AG09309 (cell line): ENCODE measurements at regions not wholly inside any gene's neighbourhood (a gene's known extent, or its start where the extent isn't known, plus 50 kb on each side); places are given as distances from the start of the nearest gene placed in this dataset.

Experiments
- DNase-seq: peaks from one replicate; pipeline ENCODE4 v3.0.0-alpha.2; 2010; ENCODE audit warnings: low read depth
- H3K4me3 ChIP-seq: 2 replicates; pipeline ENCODE4 v1.5.1; 2011; ENCODE audit warnings: mild to moderate bottlenecking, low read depth, low read length, moderate library complexity; ENCODE audit not compliant: control insufficient read depth
- TF ChIP-seq, protein P1 (sequence below): IDR thresholded peaks from 2 replicates; pipeline ENCODE4 v1.5.1; 2011; ENCODE audit warnings: mild to moderate bottlenecking, low read depth, low read length, inconsistent platforms; ENCODE audit not compliant: insufficient read depth, control insufficient read depth; ENCODE audit errors: missing control alignments

GRCh38 chr10:78757344-78757925, 311.3 kb upstream of the ZMIZ1 start:
- H3K4me3 ChIP-seq = no peak overlapping the region
- DNase-seq = peak; percentile 56
- TF ChIP-seq, protein P1, sequence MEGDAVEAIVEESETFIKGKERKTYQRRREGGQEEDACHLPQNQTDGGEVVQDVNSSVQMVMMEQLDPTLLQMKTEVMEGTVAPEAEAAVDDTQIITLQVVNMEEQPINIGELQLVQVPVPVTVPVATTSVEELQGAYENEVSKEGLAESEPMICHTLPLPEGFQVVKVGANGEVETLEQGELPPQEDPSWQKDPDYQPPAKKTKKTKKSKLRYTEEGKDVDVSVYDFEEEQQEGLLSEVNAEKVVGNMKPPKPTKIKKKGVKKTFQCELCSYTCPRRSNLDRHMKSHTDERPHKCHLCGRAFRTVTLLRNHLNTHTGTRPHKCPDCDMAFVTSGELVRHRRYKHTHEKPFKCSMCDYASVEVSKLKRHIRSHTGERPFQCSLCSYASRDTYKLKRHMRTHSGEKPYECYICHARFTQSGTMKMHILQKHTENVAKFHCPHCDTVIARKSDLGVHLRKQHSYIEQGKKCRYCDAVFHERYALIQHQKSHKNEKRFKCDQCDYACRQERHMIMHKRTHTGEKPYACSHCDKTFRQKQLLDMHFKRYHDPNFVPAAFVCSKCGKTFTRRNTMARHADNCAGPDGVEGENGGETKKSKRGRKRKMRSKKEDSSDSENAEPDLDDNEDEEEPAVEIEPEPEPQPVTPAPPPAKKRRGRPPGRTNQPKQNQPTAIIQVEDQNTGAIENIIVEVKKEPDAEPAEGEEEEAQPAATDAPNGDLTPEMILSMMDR = no peak

DNA sequence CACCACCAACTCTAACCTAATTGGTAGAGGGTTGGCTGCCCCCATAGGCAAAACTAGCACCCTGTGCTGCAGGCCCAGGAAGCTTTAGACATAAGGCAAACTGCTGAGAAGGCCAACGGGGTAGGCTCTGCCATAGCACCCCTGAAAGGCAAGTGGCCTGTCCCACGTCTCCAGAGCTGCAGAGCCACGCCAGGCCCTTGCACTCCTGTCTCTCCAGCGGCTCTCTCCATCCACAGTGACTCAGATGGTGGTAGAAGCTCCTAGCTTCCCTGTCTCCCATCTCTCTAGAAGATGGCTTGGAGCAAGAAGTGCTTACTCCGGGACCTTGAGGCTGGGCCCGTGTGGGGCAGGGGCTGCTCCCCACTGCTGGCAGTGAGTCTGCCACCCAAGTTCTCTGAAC, 310.6 kb upstream of the ZMIZ1 start:
- DNase-seq = no peak
- H3K4me3 ChIP-seq = no peak overlapping the region
- TF ChIP-seq, protein P1 = no peak

GRCh38 chr10:78759456-78760120, 309.2 kb upstream of the ZMIZ1 start:
- TF ChIP-seq, protein P1 = no peak
- DNase-seq = no peak
- no peak overlapping the region for H3K4me3 ChIP-seq

DNA sequence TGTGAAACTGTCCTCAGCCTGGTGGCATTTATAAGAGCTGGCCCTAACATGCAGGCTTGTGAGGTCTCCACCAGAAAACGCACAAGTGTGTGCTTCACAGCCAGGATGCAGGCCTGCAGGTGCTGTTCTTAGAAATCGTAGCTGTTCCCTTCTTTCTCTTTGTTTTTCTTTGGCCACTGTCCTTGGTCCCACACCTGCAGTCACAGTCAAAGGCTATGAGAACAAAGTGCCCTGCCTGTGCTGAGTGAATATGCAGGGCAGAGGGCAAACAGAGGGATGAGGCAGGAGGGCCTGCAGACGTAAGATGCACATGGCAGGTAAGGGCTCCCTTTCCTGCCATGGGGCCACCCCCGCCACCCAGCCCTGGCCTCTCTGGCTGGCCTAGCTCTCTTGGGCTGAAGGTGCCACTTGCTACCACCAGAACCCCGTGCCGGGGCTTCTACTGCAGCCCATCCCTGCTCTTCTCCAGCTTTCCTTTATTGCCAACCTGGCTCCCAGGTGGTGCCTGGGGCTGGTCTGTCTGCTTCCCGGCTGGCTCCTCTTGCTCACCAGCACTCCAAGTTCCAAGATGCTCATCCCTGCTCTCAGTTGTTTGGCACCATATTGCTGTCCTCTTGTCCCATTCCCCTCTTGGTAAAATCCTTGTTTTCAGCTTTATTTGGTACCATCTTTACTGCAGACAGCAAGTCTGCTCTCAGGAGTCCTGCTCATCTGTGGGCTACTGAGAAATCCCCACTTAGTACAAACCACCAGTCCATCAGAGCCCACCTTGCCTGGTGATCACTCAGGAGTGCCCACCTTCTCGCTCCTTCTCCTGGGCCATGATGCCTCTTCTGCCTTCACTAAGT, 308.1 kb upstream of the ZMIZ1 start:
- no peak overlapping the region for H3K4me3 ChIP-seq
- DNase-seq = no peak
- TF ChIP-seq, protein P1 = no peak

DNA sequence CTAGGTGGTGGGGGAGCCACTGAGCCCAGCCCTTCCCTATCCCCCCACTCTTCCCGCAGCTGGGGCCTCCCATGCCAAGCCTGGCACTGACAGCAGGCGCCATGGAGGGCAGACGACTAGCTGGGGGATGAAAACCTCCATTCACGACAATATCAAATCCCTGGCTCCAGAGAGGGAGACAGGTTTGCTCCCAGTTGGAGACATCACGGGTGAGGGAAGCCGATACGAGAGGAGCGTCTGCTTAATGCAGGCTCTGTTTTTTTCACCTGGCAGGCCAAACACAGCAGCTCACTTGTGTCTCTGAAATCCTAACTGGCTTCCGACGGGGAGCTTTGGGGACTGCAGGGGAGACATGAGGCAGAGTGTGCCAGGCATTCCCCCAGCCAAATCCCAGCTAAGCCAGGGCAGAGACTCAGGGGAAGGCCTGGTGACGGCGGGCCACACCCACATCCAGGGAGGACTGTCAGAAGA, 307.4 kb upstream of the ZMIZ1 start:
- no peak for DNase-seq
- TF ChIP-seq, protein P1 = no peak
- H3K4me3 ChIP-seq = no peak overlapping the region

- no peak for DNase-seq
- H3K4me3 ChIP-seq = no peak overlapping the region
- TF ChIP-seq, protein P1 = no peak
Observed at GRCh38 chr10:78762086-78762630, 306.6 kb upstream of the ZMIZ1 start.
